GM12872 (cell line): ENCODE measurements at regions not wholly inside any gene's neighbourhood (a gene's known extent, or its start where the extent isn't known, plus 50 kb on each side); places are given as distances from the start of the nearest gene placed in this dataset.

Experiments
- CTCF ChIP-seq: IDR thresholded peaks from 3 replicates; pipeline ENCODE4 v1.5.1; 2011; ENCODE audit warnings: low read depth, mild to moderate bottlenecking, low read length, moderate library complexity; ENCODE audit not compliant: insufficient read depth

GRCh38 chr3:45309876-45310275 is 78.5 kb upstream of the LARS2 start:
- no peak for TF ChIP-seq CTCF

- no peak for TF ChIP-seq CTCF
Observed at GRCh38 chr3:45311327-45311726, 77.0 kb upstream of the LARS2 start.

- TF ChIP-seq CTCF = no peak
Observed at GRCh38 chr3:45311953-45312801, 76.2 kb upstream of the LARS2 start.

DNA sequence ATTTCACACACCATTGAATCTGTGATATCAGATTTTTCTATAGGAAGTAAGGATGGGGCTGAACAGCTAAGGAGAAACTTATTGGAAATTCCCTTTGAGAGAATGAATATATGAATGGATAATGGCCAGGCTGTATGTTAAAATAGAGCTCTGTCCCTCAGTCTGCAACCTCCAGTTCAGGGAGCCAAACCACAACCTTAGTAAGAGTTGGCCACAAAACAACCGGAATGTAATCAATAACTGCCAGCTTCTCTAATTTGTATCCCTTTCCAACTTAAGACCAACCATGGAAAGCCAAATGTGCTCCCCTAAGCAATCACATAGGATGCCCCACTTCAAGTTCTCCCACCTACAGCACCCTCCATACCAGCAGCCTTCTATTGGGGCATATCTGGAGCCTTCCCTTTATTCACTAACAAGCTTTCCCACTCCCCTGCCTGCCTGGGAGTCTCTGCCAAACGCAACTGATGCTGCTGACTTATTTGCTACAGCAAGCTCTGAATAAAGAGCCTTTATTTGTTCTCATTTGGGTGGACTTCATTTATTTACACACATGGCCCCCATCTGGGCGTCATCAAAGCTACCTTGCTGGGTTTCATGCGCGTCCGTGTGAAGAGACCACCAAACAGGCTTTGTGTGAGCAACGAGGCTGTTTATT is 75.4 kb upstream of the LARS2 start:
- no peak for TF ChIP-seq CTCF

- no peak for TF ChIP-seq CTCF
Observed at GRCh38 chr3:45313743-45314403, 74.5 kb upstream of the LARS2 start.

GRCh38 chr3:45317710-45318109 is 70.7 kb upstream of the LARS2 start:
- no peak for TF ChIP-seq CTCF

GRCh38 chr3:45318689-45319088 is 69.7 kb upstream of the LARS2 start:
- TF ChIP-seq CTCF = no peak
